MCF 10A (cell line): ENCODE measurements at regions not wholly inside any gene's neighbourhood (a gene's known extent, or its start where the extent isn't known, plus 50 kb on each side); places are given as distances from the start of the nearest gene placed in this dataset.

Experiments
- BruUV-seq: library from RNA; stranded (reverse); fragments of 400-500 nt; replicated peaks from 2 replicates; lab custom pipeline; 2021; lab: Mats Ljungman, UMichigan
- CTCF ChIA-PET: fragments of 300-600 bp; sonication (Branson Sonifier 250); formaldehyde crosslinking; extraction: SDS; loops from one replicate; lab custom pipeline; 2021; ENCODE audit warnings: antibody characterized with exemption, inconsistent platforms; lab: Yijun Ruan, JAX
- POLR2A ChIA-PET: fragments of 300-600, 350-650 bp; sonication (Branson Sonifier 250); formaldehyde crosslinking; extraction: SDS; loops from one replicate; lab custom pipeline; 2020; ENCODE audit warnings: antibody characterized with exemption, inconsistent platforms; lab: Yijun Ruan, JAX
- DNase-seq: peaks from one replicate; pipeline ENCODE4 v3.0.0-alpha.2; 2018; ENCODE audit not compliant: unreplicated experiment
- H3K27ac Mint-ChIP-seq: one replicate; pipeline ENCODE4 v1.8.0; 2022; ENCODE audit warnings: mild to moderate bottlenecking, low read depth, mixed read lengths; ENCODE audit not compliant: unreplicated experiment
- H3K27me3 Mint-ChIP-seq: one replicate; pipeline ENCODE4 v1.8.0; 2022; ENCODE audit warnings: mixed read lengths; ENCODE audit not compliant: insufficient read depth, unreplicated experiment
- H3K36me3 Mint-ChIP-seq: one replicate; pipeline ENCODE4 v1.8.0; 2022; ENCODE audit warnings: mild to moderate bottlenecking, moderate library complexity, mixed read lengths; ENCODE audit not compliant: insufficient read depth, unreplicated experiment
- H3K4me1 Mint-ChIP-seq: one replicate; pipeline ENCODE4 v1.8.0; 2022; ENCODE audit warnings: mixed read lengths; ENCODE audit not compliant: insufficient read depth, unreplicated experiment
- H3K4me3 Mint-ChIP-seq: one replicate; pipeline ENCODE4 v1.8.0; 2022; ENCODE audit warnings: mild to moderate bottlenecking, moderate library complexity, mixed read lengths; ENCODE audit not compliant: unreplicated experiment
- H3K9me3 Mint-ChIP-seq: one replicate; pipeline ENCODE4 v1.8.0; 2022; ENCODE audit warnings: mixed read lengths; ENCODE audit not compliant: unreplicated experiment
- intact Hi-C: fragments of 100-400 bp; cut with micrococcal nuclease; formaldehyde crosslinking; loops from 2 replicates; pipeline ENCODE4 v1.14.1; 2022
- TF ChIP-seq, protein P1 (sequence below): fragments of 200-600 bp; IDR thresholded peaks from one replicate; pipeline ENCODE4 v1.8.0; 2022; ENCODE audit warnings: antibody characterized with exemption, mild to moderate bottlenecking; ENCODE audit not compliant: unreplicated experiment

DNA sequence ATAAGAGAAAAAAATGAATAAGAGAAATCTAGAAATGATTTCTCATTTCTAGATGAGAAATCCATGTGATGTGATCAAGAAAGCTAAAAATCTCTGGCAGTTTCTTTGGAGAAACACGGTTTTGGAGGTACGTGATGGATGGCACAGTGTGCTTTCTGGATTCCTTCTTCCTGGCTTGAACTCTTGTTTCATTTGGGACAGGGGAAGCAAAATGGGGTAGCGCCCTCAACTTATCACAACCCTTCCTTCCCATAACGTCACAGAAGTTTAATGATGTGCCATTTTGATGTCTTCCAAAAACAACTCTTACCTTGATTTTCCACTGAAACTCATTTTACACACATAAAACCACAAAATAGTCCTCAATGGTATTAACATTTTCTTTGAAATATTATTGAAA is 1037.3 kb downstream of the ROBO2 start:
- peaks cover 5% of the 10 kb centered on the region for H3K36me3 Mint-ChIP-seq
- no peaks in the 10 kb centered on the region for H3K9me3 Mint-ChIP-seq
- TF ChIP-seq, protein P1, sequence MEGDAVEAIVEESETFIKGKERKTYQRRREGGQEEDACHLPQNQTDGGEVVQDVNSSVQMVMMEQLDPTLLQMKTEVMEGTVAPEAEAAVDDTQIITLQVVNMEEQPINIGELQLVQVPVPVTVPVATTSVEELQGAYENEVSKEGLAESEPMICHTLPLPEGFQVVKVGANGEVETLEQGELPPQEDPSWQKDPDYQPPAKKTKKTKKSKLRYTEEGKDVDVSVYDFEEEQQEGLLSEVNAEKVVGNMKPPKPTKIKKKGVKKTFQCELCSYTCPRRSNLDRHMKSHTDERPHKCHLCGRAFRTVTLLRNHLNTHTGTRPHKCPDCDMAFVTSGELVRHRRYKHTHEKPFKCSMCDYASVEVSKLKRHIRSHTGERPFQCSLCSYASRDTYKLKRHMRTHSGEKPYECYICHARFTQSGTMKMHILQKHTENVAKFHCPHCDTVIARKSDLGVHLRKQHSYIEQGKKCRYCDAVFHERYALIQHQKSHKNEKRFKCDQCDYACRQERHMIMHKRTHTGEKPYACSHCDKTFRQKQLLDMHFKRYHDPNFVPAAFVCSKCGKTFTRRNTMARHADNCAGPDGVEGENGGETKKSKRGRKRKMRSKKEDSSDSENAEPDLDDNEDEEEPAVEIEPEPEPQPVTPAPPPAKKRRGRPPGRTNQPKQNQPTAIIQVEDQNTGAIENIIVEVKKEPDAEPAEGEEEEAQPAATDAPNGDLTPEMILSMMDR: no peak
- intact Hi-C loops: no loop called here
- POLR2A ChIA-PET: no interaction called here
- no peak overlapping the region for H3K4me3 Mint-ChIP-seq
- no peak overlapping the region for H3K27ac Mint-ChIP-seq
- H3K4me1 Mint-ChIP-seq: no peaks in the 10 kb centered on the region
- no TSS peak for BruUV-seq
- CTCF ChIA-PET: interaction anchor here (1.1 kb wide), 1 partner anchor 27 kb away, joined by 3 read pairs; no protein-coding TSS in a partner anchor
- no peaks in the 10 kb centered on the region for H3K27me3 Mint-ChIP-seq
- no peak for DNase-seq

DNA sequence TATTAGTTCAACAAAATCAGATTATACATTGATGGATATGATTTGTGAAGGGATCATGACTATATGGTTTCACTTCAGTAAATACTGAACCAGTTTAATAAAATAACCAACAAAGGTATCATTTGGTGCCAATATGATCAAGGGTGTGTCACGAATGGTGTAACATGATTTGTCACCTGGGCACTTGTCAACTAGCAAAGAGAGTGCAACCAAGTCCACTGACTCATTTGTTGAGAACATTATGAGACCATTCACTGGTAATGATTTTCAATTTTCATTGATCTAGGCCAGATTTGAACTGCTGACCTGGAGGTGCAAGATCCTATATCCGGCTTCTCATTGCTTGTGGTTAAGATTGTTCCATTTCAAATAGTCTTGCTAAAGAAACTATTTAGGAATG is 1037.9 kb downstream of the ROBO2 start:
- ChIA-PET POLR2A (no interaction called here), CTCF (no interaction called here)
- TF ChIP-seq, protein P1: no peak
- Mint-ChIP-seq H3K36me3 (peaks cover 5% of the 10 kb centered on the region), H3K4me3 (no peak overlapping the region), H3K27me3 (no peaks in the 10 kb centered on the region), H3K9me3 (no peaks in the 10 kb centered on the region), H3K27ac (no peak overlapping the region), H3K4me1 (no peaks in the 10 kb centered on the region)
- no peak for DNase-seq
- intact Hi-C loops: no loop called here
- BruUV-seq: no TSS peak

DNA sequence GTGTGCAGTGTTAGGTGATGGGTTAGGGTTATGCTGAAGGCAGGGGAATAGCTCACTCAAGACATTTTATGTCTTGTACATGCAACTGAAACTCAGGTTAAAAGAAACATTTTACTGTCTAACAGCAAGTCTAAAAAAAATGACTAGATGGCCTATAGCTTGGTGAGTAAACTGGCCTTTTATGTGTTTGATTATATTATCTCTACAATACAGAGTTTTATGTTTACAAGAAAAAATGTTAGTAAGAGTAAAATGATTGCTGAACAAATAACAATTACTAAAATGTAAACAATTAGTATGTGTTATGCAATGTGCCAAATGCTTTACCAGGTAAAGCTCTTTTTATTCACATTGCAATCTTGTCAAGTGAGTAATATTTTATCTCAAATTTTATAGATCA is 1039.6 kb downstream of the ROBO2 start:
- ChIA-PET CTCF (interaction anchor here (1.3 kb wide), 1 partner anchor 16 kb away, joined by 3 read pairs; no protein-coding TSS in a partner anchor), POLR2A (interaction anchor here (1.4 kb wide), 1 partner anchor 8 kb away, joined by 6 read pairs; no protein-coding TSS in a partner anchor)
- H3K27ac Mint-ChIP-seq: no peak overlapping the region
- H3K36me3 Mint-ChIP-seq: peaks cover 5% of the 10 kb centered on the region
- H3K27me3 Mint-ChIP-seq: no peaks in the 10 kb centered on the region
- TF ChIP-seq, protein P1: no peak
- intact Hi-C loops: no loop called here
- H3K4me3 Mint-ChIP-seq: no peak overlapping the region
- H3K4me1 Mint-ChIP-seq: no peaks in the 10 kb centered on the region
- H3K9me3 Mint-ChIP-seq: no peaks in the 10 kb centered on the region
- no peak for DNase-seq
- BruUV-seq: no TSS peak

DNA sequence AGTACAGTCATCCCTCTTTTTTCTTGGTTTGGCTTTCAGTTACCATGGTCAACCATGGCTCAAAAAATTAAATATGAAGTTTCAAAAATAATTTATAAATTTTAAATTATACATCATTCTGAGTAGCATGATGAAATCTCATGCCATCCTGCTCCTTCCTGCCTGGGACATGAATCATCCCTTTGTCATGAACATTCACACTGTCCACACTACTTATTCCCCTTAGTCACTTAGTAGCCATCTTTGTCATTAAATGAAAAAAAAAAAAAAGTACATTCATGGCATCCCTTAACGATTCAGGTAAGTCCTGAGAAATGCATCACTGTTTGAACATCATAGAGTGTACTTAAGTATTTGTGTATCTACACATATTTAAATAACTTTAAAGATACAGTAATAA is 1046.3 kb downstream of the ROBO2 start:
- ChIA-PET CTCF (interaction anchor here (0.6 kb wide), 1 partner anchor 19 kb away, joined by 3 read pairs; no protein-coding TSS in a partner anchor), POLR2A (no interaction called here)
- Mint-ChIP-seq H3K4me3 (no peak overlapping the region), H3K27ac (no peak overlapping the region), H3K27me3 (no peaks in the 10 kb centered on the region), H3K36me3 (no peaks in the 10 kb centered on the region), H3K4me1 (peaks cover 5% of the 10 kb centered on the region), H3K9me3 (peaks cover 7% of the 10 kb centered on the region)
- intact Hi-C loops: no loop called here
- DNase-seq: peak; percentile 20
- no TSS peak for BruUV-seq
- TF ChIP-seq, protein P1: no peak
